G401 (cell line): ENCODE measurements at regions not wholly inside any gene's neighbourhood (a gene's known extent, or its start where the extent isn't known, plus 50 kb on each side); places are given as distances from the start of the nearest gene placed in this dataset.

Experiments
- DNase-seq: peaks from one replicate; pipeline ENCODE4 v3.0.0-alpha.2; 2015; ENCODE audit warnings: low spot score
- in situ Hi-C: cut with HindIII; loops from 2 replicates; pipeline ENCODE4 v1.10.0; 2016; ENCODE audit warnings: low sequenced_read_pairs, mixed read lengths

DNA sequence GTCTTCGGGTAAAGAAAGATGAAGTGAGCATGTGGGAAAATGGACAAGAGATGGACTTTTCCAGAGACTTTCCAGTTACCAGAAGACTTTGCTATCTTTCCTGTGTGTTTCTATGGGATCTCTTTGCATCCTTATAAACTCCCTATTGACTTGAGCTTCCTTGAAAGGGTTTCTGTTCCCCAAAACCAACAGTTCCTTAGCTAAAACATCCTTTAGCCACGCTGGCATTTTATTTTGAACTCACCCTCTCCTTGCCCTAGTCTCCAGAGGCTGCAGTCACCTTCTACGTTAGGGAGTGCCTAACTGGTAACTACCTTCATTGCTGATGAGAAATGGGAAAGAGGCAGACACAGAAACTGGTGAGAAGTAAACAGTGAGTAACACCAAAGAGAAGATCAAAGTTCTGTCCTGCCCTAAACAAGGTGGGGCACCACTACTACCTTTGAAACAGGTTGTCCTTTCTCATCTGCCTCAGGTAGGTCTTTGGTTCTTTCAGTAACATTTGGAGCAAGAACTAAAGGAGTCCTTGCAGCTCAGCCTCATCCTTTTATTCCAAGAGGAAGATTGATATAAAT is 402.9 kb downstream of the ENC1 start:
- in situ Hi-C loops = no loop called here
- DNase-seq = no peak

- no peak for DNase-seq
- in situ Hi-C loops = no loop called here
These were observed 405.0 kb downstream of the ENC1 start for GRCh38 chr5:74235552-74235951.

- in situ Hi-C loops = no loop called here
- no peak for DNase-seq
These were observed 407.0 kb downstream of the ENC1 start for GRCh38 chr5:74233571-74233970.

- no peak for DNase-seq
- in situ Hi-C loops = no loop called here
These were observed 407.4 kb downstream of the ENC1 start for GRCh38 chr5:74233091-74233490.

- no peak for DNase-seq
- in situ Hi-C loops = no loop called here
These were observed 408.3 kb downstream of the ENC1 start for GRCh38 chr5:74232276-74232675.

DNA sequence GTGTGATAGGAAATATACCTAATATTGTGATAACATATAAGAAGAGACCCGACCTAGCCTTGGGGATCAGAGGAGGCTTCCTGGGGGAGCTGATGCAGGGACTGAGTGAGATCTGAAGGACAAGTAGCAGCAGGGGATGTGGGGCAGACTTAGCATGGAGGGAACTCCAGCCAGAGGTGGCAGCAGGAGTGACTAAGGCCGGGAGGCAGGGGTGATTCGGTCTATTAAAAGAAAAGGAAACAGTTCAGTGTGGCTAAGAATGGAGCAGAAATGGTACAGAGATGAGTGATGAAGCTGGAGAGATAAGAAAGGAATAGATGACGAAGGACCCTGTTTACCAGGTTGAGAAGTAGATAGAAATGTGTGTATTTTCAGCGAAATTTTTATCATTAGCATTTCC is 408.8 kb downstream of the ENC1 start:
- no peak for DNase-seq
- in situ Hi-C loops = no loop called here

GRCh38 chr5:74226716-74227485 is 413.6 kb downstream of the ENC1 start:
- DNase-seq = peak; percentile 85

GRCh38 chr5:74225587-74225986 is 414.9 kb downstream of the ENC1 start:
- DNase-seq = no peak
- in situ Hi-C loops = no loop called here

More at GRCh38 chr5:74226716-74227485, 413.6 kb downstream of the ENC1 start:
- in situ Hi-C loops = no loop called here

GRCh38 chr5:74224331-74224730 is 416.2 kb downstream of the ENC1 start:
- peak; percentile 10 for DNase-seq
- in situ Hi-C loops = no loop called here

DNA sequence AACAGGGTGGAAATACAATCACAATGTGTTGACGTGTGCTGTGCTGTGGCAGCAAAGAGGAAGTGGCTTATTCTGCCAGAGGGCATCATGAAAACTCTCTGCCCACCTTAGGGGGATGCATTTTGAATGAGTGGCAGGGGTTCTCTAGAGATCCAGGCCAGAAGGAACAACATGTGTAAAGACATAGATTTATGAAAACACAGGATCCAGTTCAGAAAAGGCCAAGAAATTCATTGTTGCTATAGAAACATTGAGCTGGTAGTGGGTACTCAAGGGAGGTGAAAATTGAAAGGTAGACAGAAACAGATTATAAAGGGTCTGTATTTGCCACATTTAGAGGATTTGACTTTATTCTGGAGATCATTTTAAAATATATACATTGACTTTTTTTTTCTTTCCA is 417.7 kb downstream of the ENC1 start:
- DNase-seq = no peak
- in situ Hi-C loops = no loop called here

- DNase-seq = no peak
- in situ Hi-C loops = no loop called here
These were observed 419.1 kb downstream of the ENC1 start for GRCh38 chr5:74221413-74221812.

DNA sequence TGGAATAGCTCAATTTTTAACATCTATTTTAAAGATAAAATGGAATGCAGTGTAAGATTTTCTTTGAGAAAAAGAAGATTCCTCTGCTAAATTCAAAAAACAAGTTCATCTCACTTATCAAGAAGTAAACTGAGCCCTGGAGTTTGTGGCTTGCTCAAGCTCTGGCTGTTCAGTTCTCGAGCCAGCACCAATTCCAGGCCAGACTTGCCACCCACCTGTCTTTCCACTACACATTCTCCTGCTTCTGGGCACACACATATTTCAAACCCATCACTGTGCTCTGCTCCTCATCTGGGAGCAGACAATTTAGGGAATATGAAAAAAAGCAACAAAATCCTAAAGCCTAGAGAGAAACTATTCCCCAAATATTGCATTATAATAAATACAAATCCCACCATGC is 424.5 kb downstream of the ENC1 start:
- DNase-seq = no peak
- in situ Hi-C loops = no loop called here

- in situ Hi-C loops = no loop called here
- no peak for DNase-seq
These were observed 428.2 kb downstream of the ENC1 start for GRCh38 chr5:74212336-74212735.

GRCh38 chr5:74209571-74209970 is 431.0 kb downstream of the ENC1 start:
- in situ Hi-C loops = no loop called here
- DNase-seq = no peak

DNA sequence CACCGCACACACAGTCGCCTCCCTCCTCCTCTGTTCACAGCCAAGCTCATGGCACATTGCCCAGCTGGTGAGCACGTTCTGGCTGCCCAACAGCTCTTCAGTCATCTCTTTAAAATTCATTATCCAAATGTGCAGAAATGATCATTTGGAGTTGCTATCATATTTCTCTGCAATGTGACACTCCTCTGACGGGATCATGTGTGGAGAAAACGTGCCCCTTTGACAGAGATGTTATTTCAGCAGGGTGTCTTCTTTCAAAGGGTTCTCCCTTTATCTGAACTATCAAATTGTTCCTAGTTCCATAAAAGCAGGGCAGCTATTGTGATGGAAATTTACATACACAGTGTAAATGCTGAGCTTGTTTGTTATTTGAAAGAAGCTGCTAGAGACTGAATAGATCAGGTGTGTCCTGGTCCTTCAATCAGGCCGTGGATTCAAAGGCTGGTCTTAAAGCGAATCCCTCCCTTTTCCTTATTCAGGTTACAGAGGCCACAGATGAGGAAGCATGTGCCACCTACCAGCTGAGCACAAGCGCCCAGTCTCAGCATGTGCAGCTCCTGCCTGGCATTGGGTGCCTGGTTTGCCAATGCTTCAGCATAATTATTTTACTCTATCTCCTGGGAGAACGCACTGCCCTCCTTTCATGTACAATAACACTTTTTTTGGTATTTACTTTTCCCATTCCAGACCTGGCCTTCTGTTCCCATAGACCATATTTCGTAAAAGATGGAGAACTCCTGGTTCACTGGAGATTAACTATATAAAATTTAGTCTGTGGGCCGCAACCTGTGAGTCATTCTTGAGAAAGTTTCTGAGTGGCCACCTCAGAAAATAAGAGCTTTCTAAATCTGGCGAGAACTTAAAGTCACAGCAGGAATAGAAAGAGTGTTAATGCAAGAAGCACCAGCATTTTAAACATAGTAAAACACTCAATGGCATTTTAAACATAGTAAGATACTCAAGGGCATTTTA is 433.7 kb downstream of the ENC1 start:
- peak; percentile 47 for DNase-seq
- in situ Hi-C loops = no loop called here

- DNase-seq = no peak
- in situ Hi-C loops = no loop called here
These were observed 434.6 kb downstream of the ENC1 start for GRCh38 chr5:74205767-74206578.

- DNase-seq = peak; percentile 38
- in situ Hi-C loops = no loop called here
These were observed 439.0 kb downstream of the ENC1 start for GRCh38 chr5:74201334-74202081.

DNA sequence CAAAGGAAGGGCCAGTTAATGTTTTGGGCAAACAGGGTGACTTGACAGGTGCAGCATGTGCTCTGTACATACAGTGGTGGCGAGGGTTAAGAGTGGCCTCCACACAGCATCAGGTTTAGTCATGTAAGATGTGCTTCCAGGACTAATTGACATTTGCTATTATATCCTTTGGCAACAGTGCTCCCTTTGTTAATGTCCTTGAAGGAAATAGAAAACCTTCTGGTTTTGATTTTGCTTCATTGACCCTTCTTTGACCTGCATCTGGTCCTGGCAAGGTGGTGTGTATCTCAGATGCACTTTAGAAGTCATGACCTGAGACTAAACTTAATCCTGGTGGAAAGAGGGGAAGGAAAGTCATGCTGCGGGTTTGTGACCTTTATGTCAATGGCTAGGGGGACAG is 440.0 kb downstream of the ENC1 start:
- DNase-seq = no peak
- in situ Hi-C loops = no loop called here
